Dermis blood vessel endothelial cell (primary cell): ENCODE measurements at regions not wholly inside any gene's neighbourhood (a gene's known extent, or its start where the extent isn't known, plus 50 kb on each side); places are given as distances from the start of the nearest gene placed in this dataset.

Experiments used
- DNase-seq: peaks from one replicate; pipeline ENCODE4 v3.0.0; 2010

DNA sequence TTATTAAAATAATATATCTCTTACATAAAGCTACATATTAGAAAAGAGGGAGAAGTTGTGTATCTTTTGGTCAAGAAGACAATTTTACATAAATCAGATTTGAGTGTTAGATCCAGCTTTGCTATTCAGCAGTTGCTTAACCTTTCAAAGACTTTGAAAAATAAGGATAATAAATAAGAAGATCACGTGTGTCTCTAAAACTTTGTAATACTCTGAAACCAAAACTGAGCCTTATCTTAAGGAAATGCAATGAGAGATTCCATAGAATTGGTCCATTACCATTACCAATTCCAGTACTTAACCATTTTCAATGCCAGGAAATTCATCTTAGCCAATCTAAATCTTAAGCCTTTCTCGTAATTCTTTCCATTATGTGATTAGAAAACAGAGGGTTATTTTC is 89.2 kb upstream of the COL5A2 start:
- no peak for DNase-seq

DNA sequence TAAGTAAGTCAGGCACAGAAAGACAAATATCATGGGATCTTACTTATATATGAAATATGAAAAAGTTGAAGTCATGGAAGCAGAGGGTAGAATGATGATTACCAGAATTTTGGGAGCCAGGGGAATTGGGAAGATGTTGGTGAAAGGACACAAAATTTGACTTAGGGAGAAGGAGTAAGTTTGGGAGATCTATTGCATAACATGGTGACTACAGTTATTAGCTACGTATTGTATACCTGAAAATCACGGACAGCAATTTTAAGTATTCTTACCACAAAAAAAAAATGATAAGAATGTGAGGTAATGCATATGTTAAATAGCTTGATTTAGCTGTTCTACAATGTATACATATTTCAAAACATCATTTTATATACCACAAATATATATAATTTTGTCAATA is 94.2 kb upstream of the COL5A2 start:
- DNase-seq = no peak

DNA sequence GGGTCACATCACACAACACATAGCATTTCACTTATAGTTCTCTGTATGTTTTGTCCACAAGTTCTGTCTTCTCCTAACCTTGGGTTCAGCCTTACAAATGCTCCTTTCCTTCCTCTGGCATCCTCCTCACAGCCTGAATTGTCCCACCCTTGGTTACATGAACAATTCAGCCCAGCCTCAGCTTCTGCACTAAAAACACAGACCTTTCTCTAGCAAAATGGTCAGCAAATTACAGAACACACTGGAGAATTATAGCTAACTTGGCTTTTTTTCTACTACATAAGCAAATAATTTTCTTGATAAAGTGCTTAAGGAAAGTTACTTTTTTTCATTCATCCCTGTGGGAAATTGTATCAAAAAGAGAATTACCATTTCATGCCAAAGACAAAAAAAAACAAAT is 94.8 kb upstream of the COL5A2 start:
- no peak for DNase-seq

DNA sequence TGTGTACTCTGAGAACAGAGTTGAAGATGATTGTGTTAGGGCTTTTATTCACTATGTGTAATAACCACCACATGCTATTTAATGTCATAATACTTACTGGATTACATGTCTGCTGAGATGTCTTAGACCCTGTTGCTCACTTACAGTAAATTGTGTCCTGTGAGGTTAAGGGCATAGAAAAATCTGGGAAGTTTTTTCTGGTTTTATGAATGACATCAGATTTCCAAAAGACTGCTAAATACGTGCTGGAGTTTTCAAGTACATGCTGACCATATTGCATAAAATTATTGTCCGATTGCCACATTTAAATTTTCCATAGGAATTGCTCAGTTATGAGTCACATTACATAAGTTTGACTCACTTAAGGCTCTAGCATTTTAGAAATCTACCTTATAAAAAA is 96.7 kb upstream of the COL5A2 start:
- DNase-seq = peak; percentile 32

DNA sequence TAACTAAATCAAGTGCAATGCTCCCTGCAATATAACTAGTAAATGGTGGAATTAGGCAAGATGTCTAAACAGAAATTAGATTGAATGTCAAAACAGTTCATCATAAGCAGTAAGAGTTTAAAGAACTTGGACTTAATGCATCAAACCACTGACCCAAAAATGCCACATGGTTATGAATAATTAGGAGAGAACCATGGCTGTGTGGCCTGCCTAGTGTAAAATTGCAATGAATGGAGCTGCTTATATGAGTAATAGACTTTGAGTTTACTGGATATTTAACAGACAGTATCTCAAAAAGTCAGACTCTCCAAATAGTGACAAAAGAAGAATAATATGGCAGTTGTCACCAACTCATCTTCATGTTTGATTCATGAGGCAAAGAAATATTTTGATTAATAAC is 101.6 kb upstream of the COL5A2 start:
- DNase-seq = no peak

DNA sequence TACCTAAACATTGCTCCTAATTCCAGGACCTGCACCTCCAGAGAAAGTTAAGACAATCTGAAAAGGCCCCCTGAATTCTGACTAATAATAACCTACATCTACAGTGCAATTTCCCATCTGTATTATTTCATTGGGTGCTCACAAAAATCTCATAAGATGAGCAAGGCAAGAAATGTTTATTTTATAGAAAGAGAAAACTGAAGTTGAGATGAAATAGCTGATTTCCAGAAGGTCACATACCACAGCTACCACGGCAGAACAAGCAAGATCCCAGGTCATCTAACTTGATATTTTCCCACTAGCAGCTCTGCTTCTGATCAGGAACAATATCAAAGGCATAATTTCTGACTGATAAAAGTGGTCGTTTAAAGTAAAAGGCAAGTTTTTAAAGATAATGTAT is 105.8 kb upstream of the COL5A2 start:
- no peak for DNase-seq

DNA sequence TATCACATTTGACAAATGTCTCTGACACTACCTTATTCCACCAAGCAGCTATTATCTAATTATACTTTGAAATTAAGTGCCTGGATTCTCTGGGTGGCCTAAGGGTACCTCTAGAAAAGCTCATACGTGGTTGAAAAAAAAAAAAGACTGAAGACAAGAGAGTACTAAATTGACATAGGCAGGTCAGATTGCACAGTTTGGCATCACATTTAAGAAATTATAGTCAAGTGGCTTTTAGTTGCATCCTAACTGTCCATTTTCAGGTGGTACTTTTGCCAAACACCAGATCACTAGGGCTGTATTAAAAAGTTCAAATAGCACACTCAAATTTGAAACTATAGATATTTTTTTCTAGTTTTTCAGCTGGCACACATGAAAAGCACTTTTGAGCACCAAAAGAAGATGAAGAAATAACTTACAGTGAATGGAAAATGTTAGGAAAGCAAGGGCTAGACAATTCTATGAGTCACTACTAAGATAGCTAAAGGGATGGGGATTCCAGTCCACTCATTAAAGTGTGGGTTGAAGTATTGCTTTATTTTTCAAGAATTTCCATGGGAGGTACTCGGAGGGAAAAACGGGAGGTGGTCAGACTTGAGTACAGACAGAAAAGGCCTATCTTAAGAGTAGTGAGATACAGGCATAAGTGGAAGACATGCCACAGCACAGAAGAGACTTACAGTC is 106.5 kb upstream of the COL5A2 start:
- peak; percentile 45 for DNase-seq

DNA sequence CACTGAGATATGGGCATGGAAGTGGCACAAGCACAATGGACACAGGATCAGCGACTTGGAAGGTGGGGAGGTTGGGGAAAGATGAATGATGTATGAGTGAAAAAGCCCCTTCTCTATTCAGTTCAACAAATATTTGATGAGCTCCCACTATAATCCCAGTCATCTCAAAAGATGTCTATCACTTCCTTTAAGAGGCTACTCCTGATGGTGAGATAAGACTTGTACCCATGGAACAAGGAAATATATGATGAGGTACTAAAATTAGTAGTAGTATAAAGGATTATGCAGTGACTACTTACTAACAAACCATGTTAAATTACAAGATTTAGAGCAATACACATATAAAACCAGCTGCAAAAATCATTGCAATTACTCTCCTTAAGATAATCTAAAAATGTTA is 107.8 kb upstream of the COL5A2 start:
- DNase-seq = no peak

DNA sequence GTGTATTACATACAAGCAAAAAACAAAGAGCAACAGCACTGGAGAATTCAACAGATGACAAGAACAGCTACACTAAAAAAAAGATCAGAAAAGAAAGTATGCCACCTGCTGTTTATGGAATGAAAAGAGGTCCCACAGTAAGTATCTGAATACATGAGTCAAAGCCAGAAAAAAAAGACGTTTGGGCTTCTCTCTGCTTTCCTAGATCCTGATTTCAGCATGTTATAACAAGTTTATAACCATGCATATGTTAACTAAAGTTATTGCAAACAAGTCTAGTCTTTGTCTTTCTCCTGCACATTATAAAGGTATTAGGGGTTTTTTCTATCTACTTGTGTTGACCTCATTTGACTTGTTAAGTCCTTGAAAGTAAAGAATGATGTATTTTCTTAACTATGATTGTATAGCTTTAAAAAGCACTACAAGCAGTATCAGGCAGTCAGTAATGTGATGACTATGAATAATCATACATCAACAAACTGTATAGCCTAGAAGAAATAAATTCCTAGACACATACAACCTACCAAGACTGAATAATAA is 108.5 kb upstream of the COL5A2 start:
- peak; percentile 76 for DNase-seq

DNA sequence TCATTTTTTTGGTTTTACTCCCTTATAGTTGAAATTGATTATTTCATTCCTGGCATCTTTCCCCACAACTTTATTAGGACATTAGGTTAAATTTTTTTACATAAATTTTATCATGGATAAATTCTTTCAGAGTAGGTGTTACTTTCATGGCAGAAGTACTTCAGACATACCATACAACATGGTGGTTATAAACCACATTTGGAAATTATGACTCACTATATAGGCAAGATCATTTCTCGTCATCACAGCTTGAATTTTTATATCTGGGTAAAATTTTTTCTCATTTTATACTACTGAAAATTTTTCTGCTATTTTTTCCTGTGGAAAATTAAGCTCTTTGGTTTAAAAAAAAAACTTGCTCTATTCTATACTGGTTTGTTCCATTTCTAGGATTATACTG is 111.9 kb upstream of the COL5A2 start:
- DNase-seq = no peak

DNA sequence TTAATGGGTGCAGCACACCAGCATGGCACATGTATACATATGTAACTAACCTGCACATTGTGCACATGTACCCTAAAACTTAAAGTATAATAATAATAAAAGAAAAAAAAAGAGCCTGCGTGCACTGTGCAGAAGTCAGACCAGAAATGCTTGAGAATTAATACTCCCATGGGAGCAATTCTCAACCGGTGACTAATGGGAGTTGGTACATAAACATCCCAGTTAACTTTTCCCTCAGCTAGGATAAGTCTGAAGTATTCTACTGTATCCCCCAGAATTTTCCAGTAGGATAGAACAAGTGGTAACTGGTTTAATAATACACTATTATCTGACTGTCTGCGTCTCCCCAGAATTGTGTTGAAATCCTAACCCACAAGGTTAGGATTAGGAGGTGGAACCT is 113.6 kb upstream of the COL5A2 start:
- peak; percentile 18 for DNase-seq

DNA sequence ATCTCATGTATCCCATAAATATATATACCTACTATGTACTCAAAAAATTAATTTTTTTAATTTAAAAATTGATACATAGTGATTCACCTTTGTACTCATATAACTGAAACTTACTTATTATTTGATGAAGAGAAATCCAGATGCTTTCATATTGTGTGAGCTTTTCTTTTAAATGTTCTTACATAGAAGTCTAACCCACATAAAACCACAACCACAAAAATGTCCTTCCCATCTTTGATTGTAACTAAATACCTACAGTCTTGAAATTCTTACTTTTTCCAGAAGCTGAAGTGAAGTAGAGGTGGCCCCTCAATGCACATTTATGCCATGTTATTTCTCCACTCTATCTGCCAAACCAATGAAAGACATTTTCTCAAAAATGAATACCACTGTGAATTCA is 117.9 kb upstream of the COL5A2 start:
- DNase-seq = no peak

DNA sequence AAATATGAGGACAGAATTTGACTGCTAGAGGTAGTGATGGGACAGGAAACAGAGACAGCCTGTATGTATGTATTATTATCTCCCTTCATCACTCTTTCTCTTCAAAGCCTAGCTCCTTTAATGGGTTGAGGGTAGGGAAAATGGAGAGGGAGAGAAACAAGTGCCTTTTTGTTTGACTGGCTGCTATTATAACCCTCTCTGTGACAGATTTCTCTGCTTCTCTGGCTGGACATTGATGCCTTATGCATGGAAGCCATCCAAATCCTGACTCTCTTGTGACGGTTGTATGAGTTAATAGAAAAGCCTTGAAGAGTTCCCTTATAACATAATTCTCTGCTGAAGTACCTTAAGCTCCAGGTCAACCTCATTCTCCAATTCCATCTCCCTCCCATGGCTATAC is 118.5 kb upstream of the COL5A2 start:
- no peak for DNase-seq

DNA sequence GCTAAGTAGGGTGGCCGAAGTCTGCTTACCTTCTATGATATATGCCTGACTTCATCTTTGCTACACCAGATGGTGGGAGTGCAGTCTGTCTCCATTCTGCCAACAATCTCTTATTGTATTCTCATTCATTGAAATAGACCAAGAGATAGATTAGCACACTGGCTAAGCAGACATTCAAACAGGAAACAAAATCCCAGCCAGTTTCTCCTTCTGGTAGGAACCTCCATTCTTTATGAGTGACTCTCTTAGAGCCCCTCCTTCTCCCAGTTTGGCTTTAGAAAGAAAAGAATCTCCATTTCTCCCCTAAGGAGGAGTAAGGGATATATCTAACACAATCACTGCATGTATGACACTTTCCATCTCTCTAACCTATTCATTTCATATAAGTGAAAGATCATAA is 118.9 kb upstream of the COL5A2 start:
- DNase-seq = no peak

DNA sequence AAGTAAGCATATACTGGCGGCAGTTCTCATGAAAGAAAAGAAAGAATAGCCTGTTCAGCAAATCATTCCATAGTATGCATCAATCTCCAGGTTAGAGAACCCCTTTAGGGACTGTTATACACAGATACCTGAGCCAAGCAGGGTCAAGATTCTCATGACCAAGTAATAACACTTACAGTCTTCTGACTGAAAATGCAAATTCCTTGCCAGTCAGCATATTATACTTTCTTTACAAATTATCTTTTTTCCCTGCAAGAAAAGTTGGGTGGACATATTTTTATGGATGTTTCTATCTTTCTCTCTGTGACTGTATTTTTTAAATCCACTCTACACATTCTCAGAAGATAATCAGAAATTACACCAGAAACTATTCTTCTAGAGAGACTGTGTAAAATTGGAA is 120.4 kb upstream of the COL5A2 start:
- no peak for DNase-seq

DNA sequence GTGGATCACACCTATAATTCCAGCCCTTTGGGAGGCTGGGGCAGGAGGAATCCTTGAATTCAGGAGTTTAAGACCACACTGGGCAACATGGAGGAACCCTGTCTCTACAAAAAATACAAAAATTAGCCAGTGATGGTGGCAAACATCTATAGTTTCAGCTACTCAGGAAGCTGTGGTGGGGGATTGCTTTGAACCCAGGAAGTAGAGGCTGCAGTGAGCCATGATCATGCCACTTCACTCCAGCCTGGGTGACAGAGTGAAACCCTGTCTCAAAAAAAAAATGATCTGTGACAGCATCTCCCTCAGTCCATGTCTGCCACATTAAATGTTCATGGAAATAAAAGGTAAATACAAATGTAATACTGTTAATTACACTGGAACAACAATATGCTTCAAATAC is 121.4 kb upstream of the COL5A2 start:
- no peak for DNase-seq

DNA sequence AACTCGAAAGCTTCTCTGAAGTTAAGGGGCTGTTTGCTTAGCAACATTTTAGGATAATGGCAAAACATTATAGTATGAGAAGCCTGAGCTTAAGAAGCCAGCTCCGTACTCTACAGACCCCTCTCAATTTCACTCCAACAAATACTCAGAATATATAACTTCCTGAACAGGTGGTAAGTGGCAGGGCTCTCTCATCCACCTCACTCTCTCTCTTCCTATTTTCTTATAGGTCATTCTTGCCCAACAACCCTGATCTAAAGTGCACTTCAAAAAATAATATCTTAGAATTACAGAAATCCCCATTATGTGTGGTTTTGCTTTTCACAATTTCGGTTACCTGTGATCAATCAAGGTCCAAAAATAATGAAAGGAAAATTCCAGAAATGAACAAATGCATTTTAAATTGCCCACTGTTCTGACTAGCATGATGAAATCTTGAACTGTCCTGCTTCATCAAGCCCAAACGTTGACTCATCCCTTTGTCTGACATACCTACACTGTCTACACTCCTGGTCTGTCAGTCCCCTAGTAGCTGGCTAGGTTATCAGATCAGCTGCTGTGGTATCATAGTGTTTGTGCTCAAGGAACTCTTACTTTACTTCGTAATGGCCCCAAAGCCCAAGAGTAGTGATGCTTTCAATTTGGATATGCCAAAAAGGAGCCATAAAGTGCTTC is 122.8 kb upstream of the COL5A2 start:
- DNase-seq = no peak

DNA sequence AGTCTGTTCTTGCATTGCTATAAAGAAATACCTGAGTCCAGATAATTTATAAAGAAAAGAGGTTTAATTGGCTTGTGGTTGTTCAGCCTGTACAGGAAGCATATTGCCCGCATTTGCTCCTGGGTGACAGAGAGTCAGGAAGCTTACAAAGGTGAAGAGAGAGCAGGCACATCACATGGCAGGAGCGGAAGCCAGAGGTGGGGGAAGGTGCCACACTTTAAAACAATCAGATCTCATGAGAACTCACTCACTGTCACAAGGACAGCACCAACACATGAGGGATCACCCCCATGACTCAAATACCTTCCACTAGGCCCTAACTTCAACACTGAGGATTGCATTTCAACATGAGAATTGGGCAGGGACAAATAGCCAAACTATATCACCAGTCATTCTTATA is 124.8 kb upstream of the COL5A2 start:
- no peak for DNase-seq

DNA sequence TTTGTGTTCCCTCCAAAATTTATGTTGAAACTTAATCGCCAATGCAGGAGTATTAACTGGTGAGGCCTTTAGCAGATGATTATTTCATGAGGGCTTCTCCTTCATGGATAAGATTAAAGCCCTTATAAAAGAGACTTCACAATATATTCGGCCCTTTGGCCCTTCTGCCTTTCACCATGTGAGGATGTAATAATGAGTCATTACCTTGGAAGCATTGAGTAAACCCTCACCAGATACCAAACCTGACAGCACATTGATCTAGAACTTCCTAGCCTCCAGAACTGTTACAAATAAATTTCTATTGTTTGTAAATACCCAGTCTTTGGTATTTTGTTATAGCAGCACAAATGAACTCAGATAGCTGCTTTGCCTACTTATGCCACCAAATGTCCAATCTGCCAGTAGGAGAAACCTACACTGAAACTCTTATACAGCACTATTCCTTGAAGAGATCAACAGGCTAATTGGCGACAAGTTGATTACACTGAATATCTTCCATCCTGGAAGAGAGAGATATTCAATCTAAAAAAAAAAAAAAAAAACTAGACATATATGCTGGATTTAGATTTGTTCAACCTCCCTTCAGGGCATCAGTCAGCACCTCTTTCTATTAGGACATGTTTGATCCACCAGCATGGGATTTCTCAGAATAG is 125.9 kb upstream of the COL5A2 start:
- peak; percentile 11 for DNase-seq

DNA sequence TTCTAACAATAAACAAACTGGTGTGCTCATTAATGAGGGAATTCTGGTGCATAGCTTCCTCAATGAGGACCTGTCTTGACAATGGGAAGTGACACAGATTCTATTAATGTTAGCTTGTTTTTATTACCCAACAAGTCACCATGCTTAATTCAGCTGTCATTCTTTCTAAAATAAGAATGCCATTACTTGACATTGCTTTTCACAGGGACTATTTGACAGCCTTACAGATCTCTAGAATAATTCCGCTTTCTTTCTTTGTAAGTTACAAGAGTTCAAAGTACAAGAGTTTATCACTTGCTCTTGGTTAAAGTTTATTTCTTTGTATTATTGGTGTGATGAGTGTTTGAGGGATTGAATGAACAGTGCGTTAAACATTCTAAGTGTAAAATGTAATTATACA is 127.0 kb upstream of the COL5A2 start:
- DNase-seq = no peak

DNA sequence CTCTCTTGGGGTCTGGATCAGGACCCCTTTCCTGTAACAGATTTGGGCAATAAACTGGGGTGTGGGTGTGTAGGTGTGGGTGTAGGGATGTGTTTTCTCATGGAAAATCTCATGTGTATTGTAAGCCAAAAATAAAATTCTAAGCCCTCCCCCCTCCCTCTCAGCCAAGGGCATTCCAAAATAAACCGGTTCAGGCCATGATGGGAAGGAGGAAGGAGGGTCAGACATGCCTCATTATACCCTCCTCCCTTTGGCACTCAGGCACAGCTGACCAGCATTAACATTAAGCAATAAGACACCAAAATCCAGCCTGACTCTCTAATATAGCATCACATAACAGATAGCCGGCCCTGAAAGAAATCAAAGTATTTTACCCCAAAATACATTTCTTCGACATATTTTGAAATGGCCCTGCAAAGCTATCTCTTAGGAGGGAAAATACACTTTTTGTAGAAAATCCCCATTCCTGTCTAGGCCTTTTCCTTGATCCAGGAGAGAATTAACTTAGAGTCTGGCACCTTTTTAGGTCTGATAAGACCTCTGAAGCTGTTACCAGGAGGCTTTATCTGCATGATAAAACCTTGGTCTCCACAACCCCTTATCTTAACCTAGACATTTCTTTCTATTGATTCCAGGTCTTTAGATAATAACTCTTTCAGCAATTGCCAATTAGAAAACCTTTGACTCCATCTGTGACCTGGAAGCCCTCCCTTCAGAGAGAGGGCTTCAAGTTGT is 128.7 kb upstream of the COL5A2 start:
- no peak for DNase-seq

DNA sequence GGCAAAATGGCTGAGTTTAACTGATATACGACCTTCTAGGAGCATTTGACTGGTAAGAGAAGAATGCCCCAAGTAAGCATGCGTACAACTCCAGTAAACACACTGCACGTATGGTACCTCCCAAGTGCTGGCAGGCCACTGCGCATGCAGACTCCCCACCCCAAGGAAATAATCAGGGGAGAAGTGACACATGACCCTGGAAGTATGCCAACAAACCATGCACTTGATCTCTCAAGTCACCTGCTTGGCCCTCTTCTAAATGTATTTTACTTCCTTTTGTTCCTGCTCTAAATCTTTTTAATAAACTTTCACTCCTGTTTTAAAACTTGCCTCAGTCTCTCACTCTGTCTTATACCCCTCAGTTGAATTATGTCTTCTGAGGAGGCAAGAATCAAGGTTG is 129.8 kb upstream of the COL5A2 start:
- DNase-seq = no peak

DNA sequence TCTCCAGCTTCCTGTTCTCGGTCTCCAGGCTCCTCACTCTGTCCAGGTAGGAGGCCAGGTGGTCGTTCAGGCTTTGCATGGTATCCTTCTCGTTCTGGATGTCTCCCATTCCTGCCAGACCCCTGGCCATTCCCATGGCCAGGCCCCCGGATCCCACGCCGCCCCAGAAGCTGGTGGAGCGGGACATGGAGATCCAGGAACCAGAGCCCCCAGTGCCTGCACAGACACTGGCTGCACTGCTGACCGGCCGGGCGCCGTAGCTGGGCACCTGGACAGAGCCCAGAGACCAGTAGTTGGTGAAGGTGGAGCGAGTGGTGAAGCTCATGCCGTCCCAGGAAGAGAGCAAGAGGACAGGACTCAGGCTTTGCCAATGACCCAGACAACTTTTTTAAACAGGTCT is 129.1 kb upstream of the WDR75 start:
- DNase-seq = no peak
